Keratinocyte (primary cell): ENCODE measurements at regions not wholly inside any gene's neighbourhood (a gene's known extent, or its start where the extent isn't known, plus 50 kb on each side); places are given as distances from the start of the nearest gene placed in this dataset.

Experiments
- EZH2 ChIP-seq: IDR thresholded peaks from one replicate; pipeline ENCODE4 v1.6.1; 2012; ENCODE audit warnings: inconsistent platforms, mild to moderate bottlenecking, low read length, moderate library complexity
- TF ChIP-seq, protein P1 (sequence below), 3 experiments: IDR thresholded peaks in 1 of 3; conservative IDR thresholded peaks in 1 of 3; optimal IDR thresholded peaks in 1 of 3; 2 replicates in 2 of 3; 3 replicates in 1 of 3; pipeline versions ENCODE3 to v1.5.1; 2011; ENCODE audit warnings: low read length in 3 of 3, mild to moderate bottlenecking in 3 of 3, moderate library complexity in 2 of 3, control low read depth in 1 of 3, inconsistent platforms in 1 of 3; ENCODE audit not compliant: insufficient read depth in 2 of 3; ENCODE audit errors: extremely low read depth in 1 of 3

DNA sequence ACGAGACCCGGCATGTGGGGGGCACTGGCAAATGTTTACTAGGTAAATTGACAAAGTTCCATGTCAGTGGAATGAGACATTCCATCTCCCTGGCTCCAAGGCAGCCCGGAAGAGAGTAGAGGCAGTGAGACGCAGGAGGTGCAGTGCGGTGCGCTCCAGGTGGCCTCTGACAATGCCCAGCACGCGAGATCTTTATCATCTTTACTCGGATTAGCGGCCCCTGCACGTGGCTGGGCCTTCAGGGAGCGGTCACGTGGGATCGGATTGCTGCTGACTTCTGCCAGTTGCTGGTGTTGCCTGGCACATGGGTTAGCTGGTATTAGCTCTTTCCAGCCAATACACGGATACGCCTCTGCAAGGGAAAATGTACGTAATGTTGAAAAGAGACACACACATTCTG, 151.2 kb upstream of the ALKAL2 start:
- TF ChIP-seq, protein P1, sequence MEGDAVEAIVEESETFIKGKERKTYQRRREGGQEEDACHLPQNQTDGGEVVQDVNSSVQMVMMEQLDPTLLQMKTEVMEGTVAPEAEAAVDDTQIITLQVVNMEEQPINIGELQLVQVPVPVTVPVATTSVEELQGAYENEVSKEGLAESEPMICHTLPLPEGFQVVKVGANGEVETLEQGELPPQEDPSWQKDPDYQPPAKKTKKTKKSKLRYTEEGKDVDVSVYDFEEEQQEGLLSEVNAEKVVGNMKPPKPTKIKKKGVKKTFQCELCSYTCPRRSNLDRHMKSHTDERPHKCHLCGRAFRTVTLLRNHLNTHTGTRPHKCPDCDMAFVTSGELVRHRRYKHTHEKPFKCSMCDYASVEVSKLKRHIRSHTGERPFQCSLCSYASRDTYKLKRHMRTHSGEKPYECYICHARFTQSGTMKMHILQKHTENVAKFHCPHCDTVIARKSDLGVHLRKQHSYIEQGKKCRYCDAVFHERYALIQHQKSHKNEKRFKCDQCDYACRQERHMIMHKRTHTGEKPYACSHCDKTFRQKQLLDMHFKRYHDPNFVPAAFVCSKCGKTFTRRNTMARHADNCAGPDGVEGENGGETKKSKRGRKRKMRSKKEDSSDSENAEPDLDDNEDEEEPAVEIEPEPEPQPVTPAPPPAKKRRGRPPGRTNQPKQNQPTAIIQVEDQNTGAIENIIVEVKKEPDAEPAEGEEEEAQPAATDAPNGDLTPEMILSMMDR (optimal IDR thresholded peaks at IDR 0.05 in 1 of 3, IDR thresholded peaks at IDR 0.05 in 1 of 3, conservative IDR thresholded peaks at IDR 0.05 in 1 of 3; ENCODE audit: extremely low read depth in 1 of 3, insufficient read depth in 2 of 3, low read length in 3 of 3) = no peak
- no peak for TF ChIP-seq EZH2
